ENCODE measurements at regions not wholly inside any gene's neighbourhood (a gene's known extent, or its start where the extent isn't known, plus 50 kb on each side); places are given as distances from the start of the nearest gene placed in this dataset.
A peak's percentile ranks its signal among the peaks of the same experiment; 100 is the strongest.
"Not testable (repeated sequence)": the region's sequence is repeated elsewhere in the genome, so short reads cannot be mapped to it uniquely, and the experiment has no call there.

GRCh38 chr12:67760586-67761275 lies 112.2 kb downstream of the DYRK2 start:
- no peak for DNase-seq

GRCh38 chr12:67761566-67761965 lies 113.0 kb downstream of the DYRK2 start:
- no peak for DNase-seq

- DNase-seq = no peak
These were observed 115.5 kb downstream of the DYRK2 start for GRCh38 chr12:67764055-67764454.

GRCh38 chr12:67764946-67765619 lies 116.5 kb downstream of the DYRK2 start:
- no peak for DNase-seq

GRCh38 chr12:67765776-67766766 lies 117.5 kb downstream of the DYRK2 start:
- DNase-seq = no peak

- peak; percentile 86 for DNase-seq
These were observed 124.0 kb downstream of the DYRK2 start for GRCh38 chr12:67772267-67773169.

GRCh38 chr12:67773896-67774295 lies 125.4 kb downstream of the DYRK2 start:
- no peak for DNase-seq

- no peak for DNase-seq
These were observed 126.5 kb downstream of the DYRK2 start for GRCh38 chr12:67774983-67775587.

- no peak for DNase-seq
These were observed 132.1 kb downstream of the DYRK2 start for GRCh38 chr12:67780580-67781084.

GRCh38 chr12:67782573-67782972 lies 134.0 kb downstream of the DYRK2 start:
- DNase-seq = no peak

- DNase-seq = no peak
These were observed 134.8 kb downstream of the DYRK2 start for GRCh38 chr12:67783393-67783792.

- no peak for DNase-seq
These were observed 136.3 kb downstream of the DYRK2 start for GRCh38 chr12:67784831-67785230.

- no peak for DNase-seq
These were observed 137.5 kb downstream of the DYRK2 start for GRCh38 chr12:67786086-67786485.

GRCh38 chr12:67788118-67788517 lies 139.6 kb downstream of the DYRK2 start:
- no peak for DNase-seq

GRCh38 chr12:67789266-67789665 lies 140.7 kb downstream of the DYRK2 start:
- DNase-seq = no peak

GRCh38 chr12:67790660-67791059 lies 142.1 kb downstream of the DYRK2 start:
- no peak for DNase-seq

- DNase-seq = not testable (repeated sequence)
These were observed 142.8 kb downstream of the DYRK2 start for GRCh38 chr12:67791362-67791761.

GRCh38 chr12:67792185-67792584 lies 143.6 kb downstream of the DYRK2 start:
- DNase-seq = no peak

- no peak for DNase-seq
These were observed 145.6 kb downstream of the DYRK2 start for GRCh38 chr12:67794161-67794560.

- DNase-seq = no peak
These were observed 146.7 kb downstream of the DYRK2 start for GRCh38 chr12:67795236-67795635.

- no peak for DNase-seq
These were observed 148.7 kb downstream of the DYRK2 start for GRCh38 chr12:67797185-67797741.

All from NCI-H2171 (cell line).